GM12892 (cell line): ENCODE measurements at regions not wholly inside any gene's neighbourhood (a gene's known extent, or its start where the extent isn't known, plus 50 kb on each side); places are given as distances from the start of the nearest gene placed in this dataset.

Experiments
- POLR2A ChIP-seq: IDR thresholded peaks from 2 replicates; pipeline ENCODE4 v1.6.1; 2011; ENCODE audit warnings: low read depth, low read length, control low read depth
- POLR2AphosphoS5 ChIP-seq: IDR thresholded peaks from 2 replicates; pipeline ENCODE4 v1.6.1; 2011; ENCODE audit warnings: low read depth, low read length, control low read depth

DNA sequence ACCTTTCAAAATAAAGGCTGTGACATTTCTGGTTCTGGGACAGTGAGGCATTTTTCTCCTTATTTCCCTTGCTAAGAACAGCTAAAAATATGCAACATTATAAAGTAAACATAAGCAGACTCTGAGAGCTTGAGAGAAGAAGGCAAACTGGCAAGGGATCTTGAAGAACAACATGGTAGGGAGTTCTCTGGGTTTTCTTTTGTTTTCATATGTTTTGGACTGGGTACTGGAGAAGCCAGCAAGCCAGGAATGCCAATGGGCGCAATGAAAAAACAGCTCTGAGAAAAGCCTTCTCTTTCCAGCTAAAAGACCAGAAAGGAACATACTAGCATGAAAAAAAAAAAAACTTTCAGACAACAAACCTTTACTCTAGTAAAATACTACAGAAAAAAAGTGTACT lies 351.4 kb upstream of the HS6ST1 start:
- TF ChIP-seq POLR2A (no peak), POLR2AphosphoS5 (no peak)
